ENCODE measurements at regions not wholly inside any gene's neighbourhood (a gene's known extent, or its start where the extent isn't known, plus 50 kb on each side); places are given as distances from the start of the nearest gene placed in this dataset.

DNA sequence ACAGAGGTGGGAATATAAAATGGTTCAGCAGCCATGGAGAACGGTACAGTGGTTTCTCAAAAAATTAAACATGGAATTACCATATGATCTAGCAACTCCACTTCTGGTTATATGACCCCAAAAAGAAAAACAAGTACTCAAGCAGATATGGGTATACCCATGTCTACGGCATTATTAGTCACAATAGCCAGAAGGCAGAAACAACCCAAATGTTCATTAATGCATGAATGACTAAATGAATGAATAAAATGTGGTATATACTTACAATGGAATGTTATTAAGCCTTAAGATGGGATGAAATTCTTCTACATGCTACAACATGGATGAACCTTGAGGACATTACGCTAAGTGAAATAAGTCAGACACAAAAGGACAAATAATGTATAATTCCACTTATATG is 141.3 kb upstream of the FOXN2 start:
- TF ChIP-seq EZH2phosphoT487 (IDR thresholded peaks at IDR 0.05; ENCODE audit: unreplicated experiment) (no peak), POLR2AphosphoS5 (IDR thresholded peaks at IDR 0.05; ENCODE audit: low read depth) (no peak), EZH2 (IDR thresholded peaks at IDR 0.05; ENCODE audit: low read depth, unreplicated experiment) (no peak), CREB1 (CRISPR knock-in tag; IDR thresholded peaks at IDR 0.05; ENCODE audit: low read depth) (no peak), NANOG (IDR thresholded peaks at IDR 0.05; ENCODE audit: borderline replicate concordance) (no peak), JUNB (IDR thresholded peaks at IDR 0.05; ENCODE audit: unreplicated experiment) (no peak)
- TF ChIP-seq, protein P1, sequence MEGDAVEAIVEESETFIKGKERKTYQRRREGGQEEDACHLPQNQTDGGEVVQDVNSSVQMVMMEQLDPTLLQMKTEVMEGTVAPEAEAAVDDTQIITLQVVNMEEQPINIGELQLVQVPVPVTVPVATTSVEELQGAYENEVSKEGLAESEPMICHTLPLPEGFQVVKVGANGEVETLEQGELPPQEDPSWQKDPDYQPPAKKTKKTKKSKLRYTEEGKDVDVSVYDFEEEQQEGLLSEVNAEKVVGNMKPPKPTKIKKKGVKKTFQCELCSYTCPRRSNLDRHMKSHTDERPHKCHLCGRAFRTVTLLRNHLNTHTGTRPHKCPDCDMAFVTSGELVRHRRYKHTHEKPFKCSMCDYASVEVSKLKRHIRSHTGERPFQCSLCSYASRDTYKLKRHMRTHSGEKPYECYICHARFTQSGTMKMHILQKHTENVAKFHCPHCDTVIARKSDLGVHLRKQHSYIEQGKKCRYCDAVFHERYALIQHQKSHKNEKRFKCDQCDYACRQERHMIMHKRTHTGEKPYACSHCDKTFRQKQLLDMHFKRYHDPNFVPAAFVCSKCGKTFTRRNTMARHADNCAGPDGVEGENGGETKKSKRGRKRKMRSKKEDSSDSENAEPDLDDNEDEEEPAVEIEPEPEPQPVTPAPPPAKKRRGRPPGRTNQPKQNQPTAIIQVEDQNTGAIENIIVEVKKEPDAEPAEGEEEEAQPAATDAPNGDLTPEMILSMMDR (conservative IDR thresholded peaks at IDR 0.05; ENCODE audit: low read depth in 2 of 2), result no peak
- TF ChIP-seq, protein P2, sequence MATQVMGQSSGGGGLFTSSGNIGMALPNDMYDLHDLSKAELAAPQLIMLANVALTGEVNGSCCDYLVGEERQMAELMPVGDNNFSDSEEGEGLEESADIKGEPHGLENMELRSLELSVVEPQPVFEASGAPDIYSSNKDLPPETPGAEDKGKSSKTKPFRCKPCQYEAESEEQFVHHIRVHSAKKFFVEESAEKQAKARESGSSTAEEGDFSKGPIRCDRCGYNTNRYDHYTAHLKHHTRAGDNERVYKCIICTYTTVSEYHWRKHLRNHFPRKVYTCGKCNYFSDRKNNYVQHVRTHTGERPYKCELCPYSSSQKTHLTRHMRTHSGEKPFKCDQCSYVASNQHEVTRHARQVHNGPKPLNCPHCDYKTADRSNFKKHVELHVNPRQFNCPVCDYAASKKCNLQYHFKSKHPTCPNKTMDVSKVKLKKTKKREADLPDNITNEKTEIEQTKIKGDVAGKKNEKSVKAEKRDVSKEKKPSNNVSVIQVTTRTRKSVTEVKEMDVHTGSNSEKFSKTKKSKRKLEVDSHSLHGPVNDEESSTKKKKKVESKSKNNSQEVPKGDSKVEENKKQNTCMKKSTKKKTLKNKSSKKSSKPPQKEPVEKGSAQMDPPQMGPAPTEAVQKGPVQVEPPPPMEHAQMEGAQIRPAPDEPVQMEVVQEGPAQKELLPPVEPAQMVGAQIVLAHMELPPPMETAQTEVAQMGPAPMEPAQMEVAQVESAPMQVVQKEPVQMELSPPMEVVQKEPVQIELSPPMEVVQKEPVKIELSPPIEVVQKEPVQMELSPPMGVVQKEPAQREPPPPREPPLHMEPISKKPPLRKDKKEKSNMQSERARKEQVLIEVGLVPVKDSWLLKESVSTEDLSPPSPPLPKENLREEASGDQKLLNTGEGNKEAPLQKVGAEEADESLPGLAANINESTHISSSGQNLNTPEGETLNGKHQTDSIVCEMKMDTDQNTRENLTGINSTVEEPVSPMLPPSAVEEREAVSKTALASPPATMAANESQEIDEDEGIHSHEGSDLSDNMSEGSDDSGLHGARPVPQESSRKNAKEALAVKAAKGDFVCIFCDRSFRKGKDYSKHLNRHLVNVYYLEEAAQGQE (IDR thresholded peaks at IDR 0.05; ENCODE audit: unreplicated experiment), result no peak
- TF ChIP-seq, protein P3, sequence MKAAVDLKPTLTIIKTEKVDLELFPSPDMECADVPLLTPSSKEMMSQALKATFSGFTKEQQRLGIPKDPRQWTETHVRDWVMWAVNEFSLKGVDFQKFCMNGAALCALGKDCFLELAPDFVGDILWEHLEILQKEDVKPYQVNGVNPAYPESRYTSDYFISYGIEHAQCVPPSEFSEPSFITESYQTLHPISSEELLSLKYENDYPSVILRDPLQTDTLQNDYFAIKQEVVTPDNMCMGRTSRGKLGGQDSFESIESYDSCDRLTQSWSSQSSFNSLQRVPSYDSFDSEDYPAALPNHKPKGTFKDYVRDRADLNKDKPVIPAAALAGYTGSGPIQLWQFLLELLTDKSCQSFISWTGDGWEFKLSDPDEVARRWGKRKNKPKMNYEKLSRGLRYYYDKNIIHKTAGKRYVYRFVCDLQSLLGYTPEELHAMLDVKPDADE (IDR thresholded peaks at IDR 0.05), result no peak

Data from GM23338 (cell line).